ENCODE measurements at regions not wholly inside any gene's neighbourhood (a gene's known extent, or its start where the extent isn't known, plus 50 kb on each side); places are given as distances from the start of the nearest gene placed in this dataset.

- Histone ChIP-seq H3K4me3 (replicated peaks in 1 of 4; ENCODE audit: control extremely low read depth in 1 of 4, insufficient read depth in 1 of 4, low read depth in 3 of 4, low read length in 4 of 4) (no peak overlapping the region), H3K27ac (ENCODE audit: insufficient read depth, low read length) (no peak overlapping the region), H3K27me3 (ENCODE audit: control insufficient read depth, insufficient read depth, low read length) (no peaks in the 10 kb centered on the region), H3K4me1 (ENCODE audit: control insufficient read depth, extremely low read depth, insufficient read depth, low read length) (no peaks in the 10 kb centered on the region), H3K9ac (ENCODE audit: insufficient read depth, low read length) (no peak overlapping the region), H3K36me3 (ENCODE audit: control insufficient read depth, insufficient read depth, low read length) (no peaks in the 10 kb centered on the region), H3K79me2 (ENCODE audit: control insufficient read depth, insufficient read depth, low read length) (no peaks in the 10 kb centered on the region), H4K20me1 (ENCODE audit: control insufficient read depth, extremely low read depth, insufficient read depth, low read length) (no peaks in the 10 kb centered on the region), H3K4me2 (ENCODE audit: extremely low read depth, insufficient read depth, low read length) (no peak overlapping the region), H2AFZ (ENCODE audit: low read length) (no peak overlapping the region), H3K9me3 (ENCODE audit: control insufficient read depth, insufficient read depth, low read depth, low read length) (no peaks in the 10 kb centered on the region)
- TF ChIP-seq CTCF (conservative IDR thresholded peaks at IDR 0.05 in 1 of 2, IDR thresholded peaks at IDR 0.05 in 1 of 2; ENCODE audit: low read depth in 1 of 2, low read length in 2 of 2) (no peak), EZH2 (IDR thresholded peaks at IDR 0.05; ENCODE audit: low read length, missing control alignments) (no peak)
- DNase-seq (ENCODE audit: low read depth in 2 of 2), result no peak
These were observed 119.2 kb upstream of the CNTN1 start for GRCh38 chr12:40573024-40573423.

- no peak overlapping the region for H3K27ac ChIP-seq (ENCODE audit: insufficient read depth, low read length)
- no peak for DNase-seq (ENCODE audit: low read depth in 2 of 2)
- H3K79me2 ChIP-seq (ENCODE audit: control insufficient read depth, insufficient read depth, low read length), result no peaks in the 10 kb centered on the region
- H3K4me2 ChIP-seq (ENCODE audit: extremely low read depth, insufficient read depth, low read length), result no peak overlapping the region
- H3K9me3 ChIP-seq (ENCODE audit: control insufficient read depth, insufficient read depth, low read depth, low read length), result no peaks in the 10 kb centered on the region
- no peak overlapping the region for H2AFZ ChIP-seq (ENCODE audit: low read length)
- no peak overlapping the region for H3K4me3 ChIP-seq (replicated peaks in 1 of 4; ENCODE audit: control extremely low read depth in 1 of 4, insufficient read depth in 1 of 4, low read depth in 3 of 4, low read length in 4 of 4)
- no peaks in the 10 kb centered on the region for H4K20me1 ChIP-seq (ENCODE audit: control insufficient read depth, extremely low read depth, insufficient read depth, low read length)
- no peaks in the 10 kb centered on the region for H3K27me3 ChIP-seq (ENCODE audit: control insufficient read depth, insufficient read depth, low read length)
- no peak overlapping the region for H3K9ac ChIP-seq (ENCODE audit: insufficient read depth, low read length)
- no peak for TF ChIP-seq EZH2 (IDR thresholded peaks at IDR 0.05; ENCODE audit: low read length, missing control alignments)
- no peak for TF ChIP-seq CTCF (conservative IDR thresholded peaks at IDR 0.05 in 1 of 2, IDR thresholded peaks at IDR 0.05 in 1 of 2; ENCODE audit: low read depth in 1 of 2, low read length in 2 of 2)
- no peaks in the 10 kb centered on the region for H3K36me3 ChIP-seq (ENCODE audit: control insufficient read depth, insufficient read depth, low read length)
- H3K4me1 ChIP-seq (ENCODE audit: control insufficient read depth, extremely low read depth, insufficient read depth, low read length), result no peaks in the 10 kb centered on the region
These were observed 116.3 kb upstream of the CNTN1 start for GRCh38 chr12:40575987-40576386.

GRCh38 chr12:40577834-40578233 is 114.4 kb upstream of the CNTN1 start:
- Histone ChIP-seq H3K36me3 (ENCODE audit: control insufficient read depth, insufficient read depth, low read length) (no peaks in the 10 kb centered on the region), H3K4me2 (ENCODE audit: extremely low read depth, insufficient read depth, low read length) (no peak overlapping the region), H4K20me1 (ENCODE audit: control insufficient read depth, extremely low read depth, insufficient read depth, low read length) (no peaks in the 10 kb centered on the region), H3K4me3 (replicated peaks in 1 of 4; ENCODE audit: control extremely low read depth in 1 of 4, insufficient read depth in 1 of 4, low read depth in 3 of 4, low read length in 4 of 4) (no peak overlapping the region), H3K4me1 (ENCODE audit: control insufficient read depth, extremely low read depth, insufficient read depth, low read length) (no peaks in the 10 kb centered on the region), H3K9ac (ENCODE audit: insufficient read depth, low read length) (no peak overlapping the region), H3K27ac (ENCODE audit: insufficient read depth, low read length) (no peak overlapping the region), H3K27me3 (ENCODE audit: control insufficient read depth, insufficient read depth, low read length) (no peaks in the 10 kb centered on the region), H3K79me2 (ENCODE audit: control insufficient read depth, insufficient read depth, low read length) (no peaks in the 10 kb centered on the region), H2AFZ (ENCODE audit: low read length) (no peak overlapping the region), H3K9me3 (ENCODE audit: control insufficient read depth, insufficient read depth, low read depth, low read length) (no peaks in the 10 kb centered on the region)
- no peak for TF ChIP-seq CTCF (conservative IDR thresholded peaks at IDR 0.05 in 1 of 2, IDR thresholded peaks at IDR 0.05 in 1 of 2; ENCODE audit: low read depth in 1 of 2, low read length in 2 of 2)
- TF ChIP-seq EZH2 (IDR thresholded peaks at IDR 0.05; ENCODE audit: low read length, missing control alignments), result no peak
- no peak for DNase-seq (ENCODE audit: low read depth in 2 of 2)
